HG02970 (cell line): ENCODE measurements at regions not wholly inside any gene's neighbourhood (a gene's known extent, or its start where the extent isn't known, plus 50 kb on each side); places are given as distances from the start of the nearest gene placed in this dataset.
"Not testable (repeated sequence)": the region's sequence is repeated elsewhere in the genome, so short reads cannot be mapped to it uniquely, and the experiment has no call there.

Experiments
- ATAC-seq: cut with Tn5 transposase; IDR thresholded peaks from one replicate; pipeline ENCODE4 v1.9.1; 2021; ENCODE audit warnings: mild to moderate bottlenecking, moderate library complexity, moderate number of reproducible peaks; ENCODE audit not compliant: unreplicated experiment, low FRiP score

- no peak for ATAC-seq
Observed at GRCh38 chr2:205865905-205866441, 183.7 kb downstream of the NRP2 start.

DNA sequence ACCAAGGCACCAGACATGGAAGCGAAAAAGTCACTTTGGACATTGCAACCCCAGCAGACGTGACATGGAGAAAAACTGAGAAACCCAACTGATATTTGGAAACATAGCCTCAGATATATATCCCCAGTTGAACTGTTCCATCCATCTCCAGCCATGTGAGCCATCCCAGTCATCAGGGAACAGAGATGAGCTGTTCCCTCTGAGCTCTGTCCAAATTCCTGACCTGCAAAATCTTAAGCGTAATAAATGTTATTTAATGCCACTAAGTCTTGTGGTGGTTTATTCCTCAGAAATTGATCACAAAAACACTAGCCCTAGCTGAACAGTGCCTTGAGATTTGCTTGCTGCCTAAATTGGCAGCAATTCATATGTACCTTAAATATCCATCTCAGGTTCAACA, 182.8 kb downstream of the NRP2 start:
- no peak for ATAC-seq

DNA sequence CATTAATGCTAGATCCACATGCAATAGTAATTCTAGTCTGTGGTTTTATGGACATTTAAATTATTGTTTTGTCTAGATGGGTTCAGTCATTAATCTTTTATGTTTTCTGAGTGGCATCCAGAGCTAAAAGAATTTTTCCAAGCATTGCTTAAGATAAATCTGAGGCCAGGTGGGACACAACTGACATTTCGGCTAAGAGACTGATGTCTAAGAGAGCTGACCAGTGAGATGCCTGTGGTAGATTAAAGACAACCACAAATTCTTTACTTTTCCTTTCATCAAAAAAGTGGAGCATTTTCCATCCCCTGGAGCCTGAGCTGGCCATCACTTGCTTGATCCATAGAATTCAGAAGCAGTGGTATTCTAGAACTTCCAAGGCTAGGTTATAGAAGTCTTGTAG, 182.2 kb downstream of the NRP2 start:
- ATAC-seq: no peak

- ATAC-seq: not testable (repeated sequence)
Observed at GRCh38 chr2:205862761-205863160, 180.5 kb downstream of the NRP2 start.

DNA sequence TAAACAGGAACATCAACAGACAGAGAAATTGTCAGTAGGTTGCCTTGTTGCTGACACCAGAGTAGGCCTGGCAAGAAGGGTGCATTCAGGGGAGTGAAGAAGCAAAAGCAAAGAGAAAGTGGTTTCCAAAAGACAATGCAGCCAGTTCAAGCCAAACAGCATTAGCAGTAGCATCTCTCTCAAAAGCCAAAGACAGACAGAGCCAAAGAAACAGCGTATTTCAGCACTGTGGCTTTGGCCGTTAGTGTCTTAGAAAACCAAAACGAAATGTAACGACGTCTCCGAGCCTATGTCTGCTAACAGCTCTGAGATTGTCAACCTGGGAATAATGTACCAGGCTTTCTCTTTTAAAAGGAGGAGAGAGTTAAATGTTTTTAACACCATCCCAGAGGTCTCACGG, 178.6 kb downstream of the NRP2 start:
- no peak for ATAC-seq

DNA sequence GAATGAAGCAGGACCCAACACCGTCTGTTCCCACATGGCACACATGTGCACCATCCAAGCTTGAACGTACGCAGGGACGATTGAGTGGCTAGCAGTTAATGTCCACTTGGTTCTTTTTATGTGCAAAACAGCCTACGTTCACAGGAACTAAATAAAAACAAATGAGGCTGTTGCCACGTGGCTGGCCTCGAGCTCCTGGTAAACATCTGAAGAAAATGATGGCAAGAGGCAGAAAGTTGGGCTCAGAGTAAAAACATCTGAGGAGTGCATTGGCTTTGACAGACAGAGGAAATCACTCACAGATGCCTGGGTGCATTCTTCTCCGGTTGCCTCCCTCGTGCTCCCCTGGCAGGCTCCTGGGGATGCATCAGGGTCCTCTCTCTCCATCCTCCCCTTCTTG, 177.9 kb downstream of the NRP2 start:
- ATAC-seq: no peak

GRCh38 chr2:205858881-205859441, 176.7 kb downstream of the NRP2 start:
- ATAC-seq: no peak

- no peak for ATAC-seq
Observed at GRCh38 chr2:205858275-205858674, 176.0 kb downstream of the NRP2 start.

DNA sequence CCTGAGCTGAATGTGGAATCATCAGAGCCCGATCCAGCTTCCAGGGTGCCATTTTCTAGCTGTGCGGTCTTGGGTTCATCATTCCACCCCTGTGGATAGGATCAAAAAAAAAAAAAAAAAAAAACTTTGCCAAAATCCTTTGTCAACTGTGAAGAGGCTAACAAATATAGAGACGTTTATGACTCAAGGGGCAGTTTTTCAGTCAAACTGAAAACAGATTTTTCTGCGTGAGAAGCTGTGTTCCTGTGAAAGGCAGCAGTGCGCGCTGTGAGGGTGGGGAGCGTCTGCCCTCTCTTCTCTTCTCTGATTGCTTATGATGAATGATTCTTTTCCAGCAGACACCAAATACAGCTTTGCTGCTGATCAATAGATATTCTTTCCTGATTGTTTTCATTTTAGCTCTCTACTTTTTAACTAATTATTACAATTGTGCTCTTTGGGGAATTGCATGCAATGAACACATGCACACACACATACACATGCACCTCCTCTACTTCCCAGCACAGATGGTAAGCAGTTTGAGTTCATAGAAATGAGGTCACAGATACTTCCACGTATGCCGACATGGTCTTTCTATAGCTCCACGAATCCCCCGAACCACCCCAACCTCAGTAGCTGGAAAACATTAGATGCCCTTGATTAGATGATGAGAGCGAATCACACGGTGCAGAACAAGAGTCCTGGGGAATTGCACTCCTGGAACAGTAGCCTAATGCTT, 175.4 kb downstream of the NRP2 start:
- no peak for ATAC-seq

- no peak for ATAC-seq
Observed at GRCh38 chr2:205852457-205852856, 170.2 kb downstream of the NRP2 start.

- ATAC-seq: no peak
Observed at GRCh38 chr2:205850611-205851010, 168.3 kb downstream of the NRP2 start.

DNA sequence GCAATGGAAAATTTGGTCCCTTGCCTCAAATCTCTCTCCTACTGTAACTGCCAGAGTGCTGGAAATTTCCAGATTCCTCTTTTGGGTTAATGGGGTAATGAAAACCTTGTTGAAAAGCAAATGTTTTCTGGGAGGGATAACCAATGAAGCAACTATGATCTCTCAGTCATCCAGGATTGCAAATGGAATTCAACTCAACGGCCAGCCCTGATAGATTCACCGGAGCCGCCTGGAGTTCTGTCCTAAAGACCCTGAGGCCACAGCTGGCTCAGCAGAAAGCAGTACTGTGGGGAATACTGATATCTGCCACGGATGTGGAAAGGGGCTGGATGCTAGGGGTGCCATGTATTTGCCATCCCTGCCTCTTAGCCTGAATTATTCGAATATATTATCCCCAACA, 167.8 kb downstream of the NRP2 start:
- no peak for ATAC-seq

GRCh38 chr2:205849136-205849535, 166.8 kb downstream of the NRP2 start:
- no peak for ATAC-seq

DNA sequence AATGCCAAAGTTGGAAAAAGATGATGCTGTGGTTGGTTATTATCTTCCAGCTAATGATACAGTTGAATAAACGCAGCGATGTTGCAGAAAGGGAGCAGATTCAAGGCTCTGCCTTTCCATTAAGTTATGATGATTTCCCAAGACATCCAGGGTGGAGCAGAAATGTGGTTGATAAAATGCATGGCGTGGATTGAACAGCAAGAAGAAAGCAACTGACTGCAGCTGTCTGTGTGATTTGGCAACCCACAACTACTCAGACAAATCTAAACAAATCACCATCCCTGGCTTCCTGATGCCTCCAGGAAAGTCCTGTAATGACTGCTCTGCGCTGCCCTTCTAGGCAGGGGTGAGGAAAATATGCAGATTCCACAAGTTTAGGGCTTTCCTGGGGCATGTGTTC, 166.3 kb downstream of the NRP2 start:
- no peak for ATAC-seq
